ENCODE measurements at regions not wholly inside any gene's neighbourhood (a gene's known extent, or its start where the extent isn't known, plus 50 kb on each side); places are given as distances from the start of the nearest gene placed in this dataset.
"Not testable (repeated sequence)": the region's sequence is repeated elsewhere in the genome, so short reads cannot be mapped to it uniquely, and the experiment has no call there.

- Histone ChIP-seq H3K36me3 (replicated peaks in 1 of 2; ENCODE audit: insufficient read depth in 1 of 2, low read depth in 2 of 2) (no peaks in the 10 kb centered on the region), H3K27me3 (peaks cover 0 to 8% of the 10 kb centered on the region in 2 donors), H3K4me3 (no peak overlapping the region), H3K27ac (no peak overlapping the region), H3K9me3 (no peaks in the 10 kb centered on the region), H3K4me1 (no peaks in the 10 kb centered on the region)
- 73 to 79% methylated on average over 5 of the region's 5 CpGs for WGBS, 2 donors
- DNase-seq (no peak), ATAC-seq (no peak)
- intact Hi-C loops (cut with DNase I), result no loop called here
- TF ChIP-seq POLR2A (IDR thresholded peaks at IDR 0.05), result no peak
- no peak for TF ChIP-seq CTCF (IDR thresholded peaks at IDR 0.05)
Measured at GRCh38 chr3:198109883-198110282, 149.9 kb downstream of the LMLN start.

GRCh38 chr3:198112031-198112430 lies 152.0 kb downstream of the LMLN start:
- Histone ChIP-seq H3K4me3 (no peak overlapping the region), H3K27me3 (peaks cover 0 to 8% of the 10 kb centered on the region in 2 donors), H3K36me3 (replicated peaks in 1 of 2; ENCODE audit: insufficient read depth in 1 of 2, low read depth in 2 of 2) (no peaks in the 10 kb centered on the region), H3K27ac (no peak overlapping the region), H3K4me1 (no peaks in the 10 kb centered on the region), H3K9me3 (no peaks in the 10 kb centered on the region)
- 83 to 84% methylated on average over 5 of the region's 5 CpGs for WGBS, 2 donors
- intact Hi-C loops (cut with DNase I), result no loop called here
- no peak for DNase-seq
- TF ChIP-seq CTCF (IDR thresholded peaks at IDR 0.05) (no peak), POLR2A (IDR thresholded peaks at IDR 0.05) (no peak)
- ATAC-seq, result no peak

- intact Hi-C loops (cut with DNase I), result no loop called here
- H3K9me3 ChIP-seq, result no peaks in the 10 kb centered on the region
- DNase-seq (no peak), ATAC-seq (no peak)
- H3K4me3 ChIP-seq, result no peak overlapping the region
- peaks cover 0 to 8% of the 10 kb centered on the region in 2 donors for H3K27me3 ChIP-seq
- H3K4me1 ChIP-seq, result no peaks in the 10 kb centered on the region
- H3K27ac ChIP-seq, result no peak overlapping the region
- TF ChIP-seq CTCF (IDR thresholded peaks at IDR 0.05) (no peak), POLR2A (IDR thresholded peaks at IDR 0.05) (no peak)
- H3K36me3 ChIP-seq (replicated peaks in 1 of 2; ENCODE audit: insufficient read depth in 1 of 2, low read depth in 2 of 2), result no peaks in the 10 kb centered on the region
- WGBS, 2 donors, result 11 to 25% methylated on average over 30 to 43 of the region's 59 CpGs
Measured at GRCh38 chr3:198113206-198114053, 153.4 kb downstream of the LMLN start.

- 86 to 88% methylated on average over 7 of the region's 7 CpGs for WGBS, 2 donors
- H3K9me3 ChIP-seq; H3K36me3 ChIP-seq (replicated peaks in 1 of 2; ENCODE audit: insufficient read depth in 1 of 2, low read depth in 2 of 2); H3K27ac ChIP-seq; ATAC-seq; intact Hi-C loops (cut with DNase I); DNase-seq; H3K27me3 ChIP-seq; H3K4me1 ChIP-seq; H3K4me3 ChIP-seq: not testable (repeated sequence)
Measured at GRCh38 chr3:198114516-198114915, 154.5 kb downstream of the LMLN start.

- H3K9me3 ChIP-seq; H3K27ac ChIP-seq; H3K36me3 ChIP-seq (replicated peaks in 1 of 2; ENCODE audit: insufficient read depth in 1 of 2, low read depth in 2 of 2); DNase-seq; ATAC-seq; H3K27me3 ChIP-seq; intact Hi-C loops (cut with DNase I); H3K4me3 ChIP-seq; H3K4me1 ChIP-seq: not testable (repeated sequence)
- WGBS, 2 donors, result 75 to 93% methylated on average over 2 of the region's 8 CpGs
Measured at GRCh38 chr3:198122184-198122583, 162.2 kb downstream of the LMLN start.

- DNase-seq; H3K36me3 ChIP-seq (replicated peaks in 1 of 2; ENCODE audit: insufficient read depth in 1 of 2, low read depth in 2 of 2); H3K4me3 ChIP-seq; intact Hi-C loops (cut with DNase I); H3K27ac ChIP-seq; H3K27me3 ChIP-seq; H3K4me1 ChIP-seq; H3K9me3 ChIP-seq; ATAC-seq: not testable (repeated sequence)
- 77 to 83% methylated on average over 3 to 8 of the region's 12 CpGs for WGBS, 2 donors
Measured at GRCh38 chr3:198137038-198137835, 177.2 kb downstream of the LMLN start.

GRCh38 chr3:198138205-198138604 lies 178.2 kb downstream of the LMLN start:
- H3K9me3 ChIP-seq; DNase-seq; H3K4me1 ChIP-seq; H3K27ac ChIP-seq; H3K27me3 ChIP-seq; H3K4me3 ChIP-seq; intact Hi-C loops (cut with DNase I); H3K36me3 ChIP-seq (replicated peaks in 1 of 2; ENCODE audit: insufficient read depth in 1 of 2, low read depth in 2 of 2); ATAC-seq: not testable (repeated sequence)
- WGBS, 2 donors, result 79 to 97% methylated on average over 5 to 9 of the region's 10 CpGs

GRCh38 chr3:198139037-198139436 lies 179.0 kb downstream of the LMLN start:
- WGBS, 2 donors, result 42 to 45% methylated on average over 3 to 4 of the region's 4 CpGs
- DNase-seq; intact Hi-C loops (cut with DNase I); H3K4me3 ChIP-seq; ATAC-seq; H3K9me3 ChIP-seq; H3K36me3 ChIP-seq (replicated peaks in 1 of 2; ENCODE audit: insufficient read depth in 1 of 2, low read depth in 2 of 2); H3K4me1 ChIP-seq; H3K27me3 ChIP-seq; H3K27ac ChIP-seq: not testable (repeated sequence)

All from body of pancreas (tissue), 4 donors.